Neural crest cell (in vitro differentiated cells): ENCODE measurements at regions not wholly inside any gene's neighbourhood (a gene's known extent, or its start where the extent isn't known, plus 50 kb on each side); places are given as distances from the start of the nearest gene placed in this dataset.

Source experiments
- DNase-seq: peaks from one replicate; pipeline ENCODE4 v3.0.0; 2021; ENCODE audit warnings: low read depth, mixed read lengths, low spot score
- H3K27ac Mint-ChIP-seq: one replicate; pipeline ENCODE4 v1.8.0; 2021; ENCODE audit warnings: mild to moderate bottlenecking, mixed read lengths; ENCODE audit not compliant: unreplicated experiment
- H3K27me3 Mint-ChIP-seq: 2 replicates; pipeline ENCODE4 v1.8.0; 2021; ENCODE audit warnings: low read depth, mild to moderate bottlenecking, mixed read lengths
- H3K36me3 Mint-ChIP-seq: 2 replicates; pipeline ENCODE4 v1.8.0; 2021; ENCODE audit warnings: low read depth, mild to moderate bottlenecking, mixed read lengths
- H3K4me1 Mint-ChIP-seq: 2 replicates; pipeline ENCODE4 v1.8.0; 2021; ENCODE audit warnings: mixed read lengths
- H3K4me3 Mint-ChIP-seq: one replicate; pipeline ENCODE4 v1.8.0; 2021; ENCODE audit warnings: mild to moderate bottlenecking, mixed read lengths
- H3K9me3 Mint-ChIP-seq: 2 replicates; pipeline ENCODE4 v1.8.0; 2021; ENCODE audit warnings: mixed read lengths
- TF ChIP-seq, protein P1 (sequence below): fragments of 200-600 bp; sonication (generic); conservative IDR thresholded peaks from 2 replicates; pipeline ENCODE4 v1.5.0; 2021; ENCODE audit warnings: antibody characterized with exemption, mild to moderate bottlenecking

DNA sequence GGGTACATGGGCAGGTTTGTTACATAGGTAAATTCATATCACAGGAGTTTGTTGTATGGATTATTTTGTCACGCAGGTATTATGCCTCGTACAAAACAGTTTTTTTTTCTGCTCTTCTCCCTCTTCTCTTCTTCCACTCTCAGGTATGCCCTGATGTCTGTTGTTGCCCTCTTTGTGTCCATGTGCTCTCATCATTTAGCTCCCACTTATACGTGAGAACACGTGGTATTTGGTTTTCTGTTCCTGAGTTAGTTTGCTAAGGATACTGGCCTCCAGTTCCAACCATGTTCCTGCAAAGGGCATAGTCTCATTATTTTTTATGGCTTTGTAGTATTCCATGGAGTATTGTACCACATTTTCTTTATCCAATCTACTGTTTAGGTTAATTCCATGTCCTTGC is 65.7 kb downstream of the UNC5CL start:
- peaks cover 19% of the 10 kb centered on the region for H3K27me3 Mint-ChIP-seq
- no peak for DNase-seq
- H3K4me1 Mint-ChIP-seq: no peaks in the 10 kb centered on the region
- no peak overlapping the region for H3K4me3 Mint-ChIP-seq
- H3K36me3 Mint-ChIP-seq: no peaks in the 10 kb centered on the region
- TF ChIP-seq, protein P1, sequence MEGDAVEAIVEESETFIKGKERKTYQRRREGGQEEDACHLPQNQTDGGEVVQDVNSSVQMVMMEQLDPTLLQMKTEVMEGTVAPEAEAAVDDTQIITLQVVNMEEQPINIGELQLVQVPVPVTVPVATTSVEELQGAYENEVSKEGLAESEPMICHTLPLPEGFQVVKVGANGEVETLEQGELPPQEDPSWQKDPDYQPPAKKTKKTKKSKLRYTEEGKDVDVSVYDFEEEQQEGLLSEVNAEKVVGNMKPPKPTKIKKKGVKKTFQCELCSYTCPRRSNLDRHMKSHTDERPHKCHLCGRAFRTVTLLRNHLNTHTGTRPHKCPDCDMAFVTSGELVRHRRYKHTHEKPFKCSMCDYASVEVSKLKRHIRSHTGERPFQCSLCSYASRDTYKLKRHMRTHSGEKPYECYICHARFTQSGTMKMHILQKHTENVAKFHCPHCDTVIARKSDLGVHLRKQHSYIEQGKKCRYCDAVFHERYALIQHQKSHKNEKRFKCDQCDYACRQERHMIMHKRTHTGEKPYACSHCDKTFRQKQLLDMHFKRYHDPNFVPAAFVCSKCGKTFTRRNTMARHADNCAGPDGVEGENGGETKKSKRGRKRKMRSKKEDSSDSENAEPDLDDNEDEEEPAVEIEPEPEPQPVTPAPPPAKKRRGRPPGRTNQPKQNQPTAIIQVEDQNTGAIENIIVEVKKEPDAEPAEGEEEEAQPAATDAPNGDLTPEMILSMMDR: no peak
- no peak overlapping the region for H3K27ac Mint-ChIP-seq
- H3K9me3 Mint-ChIP-seq: peaks cover 14% of the 10 kb centered on the region

DNA sequence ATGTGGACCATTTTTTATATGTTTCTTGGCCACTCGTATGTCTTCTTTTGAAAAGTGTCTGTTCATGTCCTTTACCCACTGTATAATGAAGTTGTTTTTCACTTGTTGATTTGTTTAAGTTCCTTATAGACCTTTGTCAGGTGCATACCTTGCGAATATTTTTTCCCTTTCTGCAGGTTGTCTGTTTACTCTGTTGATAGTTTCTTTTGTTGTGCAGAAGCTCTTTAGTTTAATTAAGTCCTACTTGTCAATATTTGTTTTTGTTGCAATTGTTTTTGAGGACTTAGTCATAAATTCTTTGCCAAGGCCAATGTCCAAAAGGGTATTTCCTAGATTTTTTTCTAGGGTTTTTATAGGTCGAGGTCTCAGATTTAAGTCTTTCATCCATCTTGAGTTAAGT is 66.2 kb downstream of the UNC5CL start:
- peaks cover 14% of the 10 kb centered on the region for H3K9me3 Mint-ChIP-seq
- H3K27me3 Mint-ChIP-seq: peaks cover 23% of the 10 kb centered on the region
- DNase-seq: no peak
- no peaks in the 10 kb centered on the region for H3K4me1 Mint-ChIP-seq
- TF ChIP-seq, protein P1: no peak
- H3K36me3 Mint-ChIP-seq: no peaks in the 10 kb centered on the region
- H3K27ac Mint-ChIP-seq: no peak overlapping the region
- H3K4me3 Mint-ChIP-seq: no peak overlapping the region

DNA sequence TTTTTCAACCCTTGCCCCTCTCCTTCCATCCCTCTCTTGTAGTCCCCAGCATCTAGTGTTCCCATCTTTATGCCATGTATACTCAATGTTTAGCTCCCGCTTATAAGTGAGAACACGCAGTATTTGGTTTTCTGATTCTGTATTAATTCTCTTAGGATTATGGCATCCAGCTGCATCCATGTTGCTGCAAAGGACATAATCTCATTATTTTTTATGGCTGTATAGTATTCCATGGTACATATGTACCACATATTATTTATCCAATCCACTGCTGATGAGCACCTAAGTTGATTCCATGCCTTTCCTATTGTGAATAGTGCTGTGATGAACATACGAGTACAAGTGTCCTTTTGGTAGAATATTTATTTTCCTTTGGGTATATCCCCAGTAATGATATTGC is 66.8 kb downstream of the UNC5CL start:
- peaks cover 23% of the 10 kb centered on the region for H3K27me3 Mint-ChIP-seq
- no peaks in the 10 kb centered on the region for H3K4me1 Mint-ChIP-seq
- peaks cover 13% of the 10 kb centered on the region for H3K9me3 Mint-ChIP-seq
- no peak for DNase-seq
- TF ChIP-seq, protein P1: no peak
- no peak overlapping the region for H3K27ac Mint-ChIP-seq
- no peaks in the 10 kb centered on the region for H3K36me3 Mint-ChIP-seq
- H3K4me3 Mint-ChIP-seq: no peak overlapping the region

DNA sequence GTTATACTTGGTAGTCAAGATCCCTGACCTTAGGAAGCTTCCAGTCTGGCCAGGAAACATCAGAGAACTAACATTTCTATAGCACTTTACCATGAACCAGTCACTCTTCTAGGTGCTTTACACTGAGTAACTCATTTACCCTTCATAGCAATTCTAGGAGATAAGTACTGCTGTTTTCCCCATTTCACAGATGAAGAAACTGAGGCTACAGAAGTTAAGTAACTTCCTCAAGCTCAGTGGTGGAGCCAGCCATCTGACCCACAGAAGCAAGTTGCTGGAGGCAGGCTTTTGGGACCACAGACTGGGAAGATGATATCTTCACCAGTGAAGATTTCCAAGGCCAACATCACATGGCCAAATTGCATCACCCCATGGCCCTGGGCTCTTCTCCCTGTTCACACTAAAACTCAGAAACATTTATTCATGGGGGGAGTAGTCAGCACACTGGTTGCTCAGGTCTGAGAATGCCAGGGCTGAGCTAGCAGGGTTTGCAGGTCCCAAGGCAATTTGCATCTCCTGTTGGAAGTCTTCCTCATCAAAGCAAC is 70.3 kb downstream of the UNC5CL start:
- Mint-ChIP-seq H3K9me3 (no peaks in the 10 kb centered on the region), H3K27me3 (peaks cover 6% of the 10 kb centered on the region), H3K36me3 (no peaks in the 10 kb centered on the region), H3K27ac (no peak overlapping the region), H3K4me3 (no peak overlapping the region), H3K4me1 (no peaks in the 10 kb centered on the region)
- TF ChIP-seq, protein P1: no peak
- no peak for DNase-seq

DNA sequence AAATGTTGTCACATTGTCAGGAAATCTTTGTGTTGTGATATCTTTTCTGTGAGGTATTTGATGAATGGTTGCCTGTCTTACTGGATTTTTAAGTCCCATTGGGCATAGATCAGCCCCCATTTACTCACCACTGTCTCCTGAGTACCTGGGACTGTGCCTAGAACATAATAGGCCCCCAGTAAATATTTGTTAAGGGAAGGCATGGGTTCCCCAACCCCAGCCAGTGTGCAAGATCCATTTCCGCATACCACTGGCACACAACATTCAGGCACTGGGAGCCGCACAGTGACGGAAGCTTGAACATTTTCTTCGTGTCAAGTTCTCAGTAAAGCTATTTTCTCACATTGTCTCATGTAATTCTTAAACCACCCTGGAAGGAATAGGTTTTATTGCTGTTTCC is 72.2 kb downstream of the UNC5CL start:
- Mint-ChIP-seq H3K9me3 (no peaks in the 10 kb centered on the region), H3K27me3 (peaks cover 6% of the 10 kb centered on the region), H3K27ac (no peak overlapping the region), H3K4me3 (no peak overlapping the region), H3K4me1 (no peaks in the 10 kb centered on the region), H3K36me3 (no peaks in the 10 kb centered on the region)
- no peak for DNase-seq
- TF ChIP-seq, protein P1: no peak

DNA sequence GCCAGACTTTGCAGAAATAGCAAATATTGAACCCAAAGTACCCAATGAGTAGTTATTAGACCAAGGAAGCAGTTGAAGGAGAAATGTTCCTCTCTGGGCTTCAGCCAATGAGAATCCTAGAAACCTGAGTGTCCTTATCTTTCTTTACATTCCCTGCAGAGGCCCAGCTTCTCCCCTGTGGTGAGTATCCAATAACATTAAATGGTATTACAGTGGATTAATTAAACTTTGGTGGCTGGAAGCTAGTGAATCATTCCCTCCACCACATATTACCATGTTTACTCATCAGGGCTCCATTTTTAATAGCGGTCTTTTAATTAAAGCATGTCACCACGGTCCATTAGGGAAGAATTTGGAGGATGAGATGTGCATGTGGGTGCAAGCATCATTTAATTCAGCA is 74.0 kb downstream of the UNC5CL start:
- Mint-ChIP-seq H3K36me3 (no peaks in the 10 kb centered on the region), H3K27me3 (peaks cover 4% of the 10 kb centered on the region), H3K27ac (no peak overlapping the region), H3K4me1 (no peaks in the 10 kb centered on the region), H3K4me3 (no peak overlapping the region), H3K9me3 (no peaks in the 10 kb centered on the region)
- DNase-seq: no peak
- TF ChIP-seq, protein P1: no peak
